Frontal cortex (tissue), 3 donors: ENCODE measurements at regions not wholly inside any gene's neighbourhood (a gene's known extent, or its start where the extent isn't known, plus 50 kb on each side); places are given as distances from the start of the nearest gene placed in this dataset.
"Not testable (repeated sequence)": the region's sequence is repeated elsewhere in the genome, so short reads cannot be mapped to it uniquely, and the experiment has no call there.

Experiments used
- DNase-seq, 2 donors: peaks; one replicate each; pipeline ENCODE4 v3.0.0; 2012; ENCODE audit warnings: low spot score in 2 of 2
- FAIRE-seq: peaks from 2 replicates; lab custom pipeline; 2012; peaks lifted over from hg19 to GRCh38; lab: Jason Lieb, UNC
- donor health status: control.
- donor health status: control.
- donor health status: control.

DNA sequence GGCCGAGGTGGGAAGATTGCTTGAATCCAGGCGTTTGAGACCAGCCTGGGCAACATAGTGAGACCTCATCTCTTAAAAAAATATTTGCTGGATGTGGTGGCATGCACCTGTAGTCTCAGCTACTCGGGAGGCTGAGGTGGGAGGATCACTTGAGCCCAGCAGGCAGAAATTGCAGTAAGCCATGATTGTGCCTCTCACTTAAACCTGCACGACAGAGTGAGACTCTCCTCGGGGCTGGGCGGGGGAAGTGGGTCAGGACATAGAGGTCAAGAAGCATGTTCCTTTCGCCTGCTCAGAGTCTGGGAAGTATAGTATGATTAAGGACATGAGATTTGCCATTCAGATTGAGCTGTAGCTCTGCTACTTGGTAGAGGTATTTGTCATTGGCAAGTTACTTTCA, 52.3 kb downstream of the SEPTIN7 start:
- not testable (repeated sequence) for FAIRE-seq, DNase-seq

GRCh38 chr7:35854311-35854710, 53.5 kb downstream of the SEPTIN7 start:
- DNase-seq (peak in 1 of 2 donors; percentile 10), FAIRE-seq (no peak)

GRCh38 chr7:35856175-35856574, 55.3 kb downstream of the SEPTIN7 start:
- FAIRE-seq (no peak), DNase-seq (no peak)

- FAIRE-seq (no peak), DNase-seq (no peak)
Measured at GRCh38 chr7:35860664-35861063, 59.8 kb downstream of the SEPTIN7 start.

DNA sequence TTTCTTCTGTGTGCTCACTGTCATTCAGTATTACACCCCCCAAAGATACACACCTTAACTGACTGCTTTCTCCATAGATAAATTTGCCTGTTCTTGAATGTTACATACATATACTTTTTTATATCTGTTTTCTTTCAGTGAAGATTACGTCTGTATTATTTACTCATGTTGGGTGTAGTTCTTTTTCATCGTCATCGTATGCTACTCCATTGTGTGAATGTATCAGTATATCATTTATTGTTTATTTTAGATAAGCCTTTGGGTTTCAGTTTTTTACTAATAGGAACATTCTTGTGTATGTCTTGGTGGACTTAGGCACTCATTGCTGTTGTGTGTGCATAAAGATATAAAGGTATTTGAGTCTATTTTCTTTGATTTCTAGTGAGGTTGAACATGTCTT, 64.4 kb downstream of the SEPTIN7 start:
- DNase-seq (no peak), FAIRE-seq (no peak)

- DNase-seq (no peak), FAIRE-seq (no peak)
Measured at GRCh38 chr7:35866186-35866585, 65.3 kb downstream of the SEPTIN7 start.

DNA sequence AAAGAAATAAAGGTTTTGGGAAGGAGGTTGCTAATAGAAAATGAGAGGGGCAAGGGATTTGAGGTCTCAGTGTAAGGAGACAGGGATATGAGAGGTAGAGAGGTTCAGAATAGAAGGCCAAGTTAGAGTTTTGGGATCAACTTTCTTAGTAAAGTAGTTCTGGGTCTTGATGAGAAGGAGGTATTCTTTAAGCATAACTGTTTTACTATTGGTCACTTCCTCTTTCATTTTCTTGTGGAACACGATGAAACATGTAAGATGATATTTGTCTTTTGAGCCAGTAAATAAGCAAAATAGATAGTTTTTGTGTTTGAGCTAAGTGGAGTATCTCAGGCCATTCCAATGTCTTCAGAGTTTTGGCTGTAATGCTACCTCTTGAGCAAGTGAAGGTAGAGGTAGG, 68.3 kb downstream of the SEPTIN7 start:
- DNase-seq, FAIRE-seq: not testable (repeated sequence)

DNA sequence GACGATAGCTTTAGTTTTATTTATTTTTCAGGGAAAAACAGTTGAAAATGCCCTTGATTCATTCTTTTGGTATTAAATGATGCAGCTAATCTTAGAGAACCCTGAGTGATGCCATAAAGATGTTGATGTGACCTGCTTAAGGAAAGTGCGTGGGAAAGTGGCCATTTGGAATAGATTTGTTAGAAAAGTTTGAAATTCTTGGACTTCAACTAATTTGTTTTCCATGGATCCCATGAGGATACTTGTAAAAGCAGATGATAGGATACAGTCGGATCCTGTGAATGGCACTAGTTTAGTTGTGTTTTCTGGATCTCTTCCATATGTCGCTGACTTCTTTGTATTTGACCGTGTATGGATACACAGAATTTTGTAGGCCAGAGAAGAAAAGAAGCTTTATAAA, 69.0 kb downstream of the SEPTIN7 start:
- no peak for DNase-seq

GRCh38 chr7:35871856-35872255, 71.0 kb downstream of the SEPTIN7 start:
- FAIRE-seq (no peak), DNase-seq (no peak)

More for the DNA sequence above, 69.0 kb downstream of the SEPTIN7 start:
- no peak for FAIRE-seq

- FAIRE-seq = no peak
Measured at GRCh38 chr7:35874886-35875285, 74.0 kb downstream of the SEPTIN7 start.

GRCh38 chr7:35875292-35875691, 74.4 kb downstream of the SEPTIN7 start:
- no peak for FAIRE-seq

More at GRCh38 chr7:35874886-35875285, 74.0 kb downstream of the SEPTIN7 start:
- no peak for DNase-seq

GRCh38 chr7:35878351-35878750, 77.5 kb downstream of the SEPTIN7 start:
- DNase-seq (no peak), FAIRE-seq (no peak)

More at GRCh38 chr7:35875292-35875691, 74.4 kb downstream of the SEPTIN7 start:
- DNase-seq = no peak

GRCh38 chr7:35887430-35887829, 86.6 kb downstream of the SEPTIN7 start:
- FAIRE-seq, DNase-seq: not testable (repeated sequence)

- FAIRE-seq (no peak), DNase-seq (no peak)
Measured at GRCh38 chr7:35889001-35889400, 88.1 kb downstream of the SEPTIN7 start.

DNA sequence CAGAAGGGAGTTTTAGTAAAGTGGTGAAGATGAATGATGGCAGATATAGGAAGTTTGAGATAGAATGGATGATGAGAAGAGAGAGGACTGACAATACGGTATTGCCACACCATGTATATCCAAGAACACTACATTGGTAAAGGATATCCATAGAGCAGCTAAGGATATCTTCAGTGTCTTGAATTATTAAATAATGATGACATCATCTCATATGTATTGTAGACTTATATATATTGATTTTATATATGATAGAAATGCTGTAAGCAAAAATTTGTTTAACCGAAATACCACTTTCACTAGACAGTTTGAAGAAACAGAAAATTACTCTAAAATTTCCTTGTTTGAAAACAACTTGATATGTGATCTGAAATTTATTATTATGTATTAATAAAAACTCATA, 89.0 kb downstream of the SEPTIN7 start:
- DNase-seq = no peak
- peak; percentile 31 for FAIRE-seq

DNA sequence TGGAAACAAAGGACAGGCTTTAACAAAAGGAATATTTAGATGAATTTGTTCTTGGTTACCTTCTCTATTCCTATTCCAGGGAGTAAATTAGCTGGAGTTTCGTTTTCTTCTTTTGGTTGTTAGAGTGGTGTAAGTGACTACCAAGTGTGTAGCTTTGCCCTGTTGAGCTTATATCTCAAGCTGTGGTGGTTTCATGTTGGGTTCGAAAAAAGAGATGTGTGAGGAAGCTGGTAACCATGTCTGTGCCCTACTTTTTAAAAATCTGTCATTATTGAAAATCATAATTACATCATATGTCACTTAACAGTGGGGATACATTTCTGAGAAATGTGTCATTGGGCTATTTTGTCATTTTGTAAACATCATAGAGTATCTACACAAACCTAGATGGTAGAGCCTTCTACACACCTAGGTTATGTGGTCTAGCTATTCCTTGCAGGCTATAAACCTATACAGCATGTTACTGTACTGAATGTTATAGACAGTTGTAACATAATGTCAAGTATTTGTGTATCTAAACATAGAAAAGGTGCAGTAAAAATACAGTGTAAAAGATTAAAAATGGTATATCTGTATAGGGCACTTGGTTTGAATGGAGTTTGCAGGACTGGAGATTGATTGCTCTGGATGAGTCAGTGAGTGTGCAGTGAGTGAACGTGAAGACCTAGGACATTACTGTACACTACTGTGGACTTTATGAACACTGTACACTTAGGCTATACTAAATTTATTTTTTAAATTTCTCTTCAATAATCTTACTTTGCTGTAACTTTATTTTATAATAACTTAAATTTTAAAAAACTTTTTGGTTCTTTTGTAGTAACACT, 90.4 kb downstream of the SEPTIN7 start:
- DNase-seq (no peak), FAIRE-seq (peak; percentile 94)

DNA sequence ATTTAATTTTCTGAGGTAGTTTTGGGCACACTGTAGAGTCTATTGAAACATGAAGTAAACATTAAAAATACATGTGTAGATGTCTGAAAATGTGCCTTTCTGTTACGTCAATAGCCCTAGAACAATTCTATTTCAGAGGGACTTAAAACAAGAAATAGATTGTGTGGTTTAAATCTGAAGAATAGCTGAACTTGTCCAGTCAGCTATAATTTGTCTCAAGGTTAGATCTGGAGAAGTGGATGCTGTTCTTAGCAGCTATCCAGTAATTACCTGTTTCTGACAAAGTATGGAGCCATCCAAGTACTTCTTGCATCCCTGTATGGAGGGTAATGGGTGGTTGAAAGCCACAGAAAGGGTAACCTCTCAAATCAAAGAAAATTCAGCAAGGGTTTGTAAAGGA, 92.8 kb downstream of the SEPTIN7 start:
- FAIRE-seq (no peak), DNase-seq (no peak)

- no peak for FAIRE-seq
- DNase-seq = no peak
Measured at GRCh38 chr7:35894721-35895120, 93.9 kb downstream of the SEPTIN7 start.

GRCh38 chr7:35900651-35901050, 99.8 kb downstream of the SEPTIN7 start:
- DNase-seq (no peak), FAIRE-seq (no peak)

DNA sequence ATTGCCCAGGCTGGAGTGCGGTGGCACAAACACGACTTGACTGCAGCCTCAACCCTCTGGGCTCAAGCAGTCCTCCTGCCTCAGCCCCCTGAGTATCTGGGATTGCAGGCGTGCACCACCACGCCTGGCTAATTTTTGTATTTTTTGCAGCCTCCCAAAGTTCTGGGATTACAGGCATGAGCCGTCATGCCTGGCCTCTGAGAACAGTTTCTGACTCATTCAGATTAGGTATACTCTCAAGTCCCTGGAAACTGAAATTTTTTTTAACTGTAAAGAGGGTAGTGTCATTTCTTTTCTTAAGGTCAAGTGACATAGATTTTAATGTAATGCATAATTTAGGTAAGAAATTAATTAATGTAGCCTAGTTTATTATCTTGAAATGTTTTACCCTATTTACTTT, 104.7 kb downstream of the SEPTIN7 start:
- no peak for DNase-seq
- no peak for FAIRE-seq

- FAIRE-seq (peak; percentile 47), DNase-seq (peak in 1 of 2 donors; percentile 28)
Measured at GRCh38 chr7:35906191-35906908, 105.5 kb downstream of the SEPTIN7 start.
